Effector memory CD4-positive, alpha-beta T cell (primary cell): ENCODE measurements at regions not wholly inside any gene's neighbourhood (a gene's known extent, or its start where the extent isn't known, plus 50 kb on each side); places are given as distances from the start of the nearest gene placed in this dataset.
"Not testable (repeated sequence)": the region's sequence is repeated elsewhere in the genome, so short reads cannot be mapped to it uniquely, and the experiment has no call there.

Experiments
- DNase-seq, 3 donors: peaks; one replicate each; pipeline ENCODE4 v3.0.0-alpha.2; 2020
- H3K27ac ChIP-seq: 2 replicates; pipeline ENCODE4 v1.7.0; 2013; ENCODE audit warnings: mild to moderate bottlenecking, low read length, moderate library complexity; ENCODE audit not compliant: insufficient read depth, poor library complexity, severe bottlenecking
- H3K27me3 ChIP-seq: replicated peaks from 2 replicates; pipeline ENCODE4 v1.7.0; 2013; ENCODE audit warnings: mild to moderate bottlenecking, low read length; ENCODE audit not compliant: insufficient read depth, control insufficient read depth, poor library complexity, severe bottlenecking
- H3K36me3 ChIP-seq: 2 replicates; pipeline ENCODE4 v1.7.0; 2013; ENCODE audit warnings: mild to moderate bottlenecking, low read length, moderate library complexity; ENCODE audit not compliant: control insufficient read depth, insufficient read depth
- H3K4me1 ChIP-seq: 2 replicates; pipeline ENCODE4 v1.7.0; 2013; ENCODE audit warnings: low read length, mild to moderate bottlenecking; ENCODE audit not compliant: control insufficient read depth, insufficient read depth, poor library complexity, severe bottlenecking
- H3K4me3 ChIP-seq: 2 replicates; pipeline ENCODE4 v1.7.0; 2013; ENCODE audit warnings: low read length, low read depth, mild to moderate bottlenecking; ENCODE audit not compliant: insufficient read depth, poor library complexity, severe bottlenecking
- H3K9me3 ChIP-seq: 2 replicates; pipeline ENCODE4 v1.7.0; 2013; ENCODE audit warnings: mild to moderate bottlenecking, low read length, moderate library complexity; ENCODE audit not compliant: control insufficient read depth

DNA sequence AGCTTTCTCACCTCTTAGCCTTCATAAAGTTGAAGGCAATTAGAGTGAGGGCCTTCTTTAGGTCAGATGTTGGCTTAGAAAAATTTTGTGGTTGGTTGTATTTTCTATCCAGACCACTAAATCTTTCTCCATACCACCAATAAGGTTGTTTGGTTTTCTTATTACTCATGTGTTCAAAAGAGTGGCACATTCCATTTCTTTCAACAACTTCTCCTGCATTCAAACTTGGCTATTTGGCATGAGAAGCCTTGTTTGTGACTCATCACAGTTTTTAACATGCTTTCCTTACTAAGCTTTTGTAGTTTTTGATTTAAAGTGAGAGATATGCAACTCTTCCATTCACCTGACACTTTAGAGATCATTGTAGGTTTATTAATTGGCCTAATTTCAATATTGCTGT is 949.6 kb downstream of the TBC1D32 start:
- Histone ChIP-seq H3K4me3 (no peak overlapping the region), H3K36me3 (no peaks in the 10 kb centered on the region), H3K9me3 (no peaks in the 10 kb centered on the region), H3K27ac (no peak overlapping the region), H3K4me1 (no peaks in the 10 kb centered on the region), H3K27me3 (no peaks in the 10 kb centered on the region)
- DNase-seq: no peak

GRCh38 chr6:120383681-120384080 is 950.6 kb downstream of the TBC1D32 start:
- Histone ChIP-seq H3K27ac (no peak overlapping the region), H3K27me3 (no peaks in the 10 kb centered on the region)
- no peak for DNase-seq

GRCh38 chr6:120378582-120379220 is 955.6 kb downstream of the TBC1D32 start:
- no peak overlapping the region for H3K27ac ChIP-seq
- no peak overlapping the region for H3K4me3 ChIP-seq
- H3K4me1 ChIP-seq: no peaks in the 10 kb centered on the region
- no peaks in the 10 kb centered on the region for H3K9me3 ChIP-seq
- no peaks in the 10 kb centered on the region for H3K36me3 ChIP-seq
- H3K27me3 ChIP-seq: no peaks in the 10 kb centered on the region
- DNase-seq: no peak

More at GRCh38 chr6:120383681-120384080, 950.6 kb downstream of the TBC1D32 start:
- Histone ChIP-seq H3K9me3 (no peaks in the 10 kb centered on the region), H3K4me1 (no peaks in the 10 kb centered on the region), H3K36me3 (no peaks in the 10 kb centered on the region), H3K4me3 (no peak overlapping the region)

DNA sequence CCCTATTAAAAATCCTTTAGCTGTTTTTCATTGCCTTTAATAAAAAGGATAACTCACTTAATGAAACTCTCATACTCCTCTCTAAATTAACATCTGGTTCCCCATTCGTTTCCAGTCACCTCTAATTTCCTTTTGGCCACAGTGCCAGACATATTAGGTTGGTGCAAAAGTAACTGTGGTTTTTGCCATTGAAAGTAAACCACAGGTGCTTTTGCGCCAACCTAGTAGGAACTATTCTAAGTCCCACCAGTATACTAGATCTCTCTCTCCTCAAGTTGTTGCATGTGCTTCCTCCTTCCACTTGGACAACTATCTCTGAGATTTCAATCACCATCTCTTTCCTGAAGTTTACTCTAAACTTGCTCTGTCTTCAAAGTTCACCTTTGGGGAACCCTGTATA is 961.1 kb downstream of the TBC1D32 start:
- H3K4me3 ChIP-seq: no peak overlapping the region
- H3K36me3 ChIP-seq: no peaks in the 10 kb centered on the region
- H3K27me3 ChIP-seq: no peaks in the 10 kb centered on the region
- H3K4me1 ChIP-seq: no peaks in the 10 kb centered on the region
- no peak overlapping the region for H3K27ac ChIP-seq
- H3K9me3 ChIP-seq: no peaks in the 10 kb centered on the region
- no peak for DNase-seq

DNA sequence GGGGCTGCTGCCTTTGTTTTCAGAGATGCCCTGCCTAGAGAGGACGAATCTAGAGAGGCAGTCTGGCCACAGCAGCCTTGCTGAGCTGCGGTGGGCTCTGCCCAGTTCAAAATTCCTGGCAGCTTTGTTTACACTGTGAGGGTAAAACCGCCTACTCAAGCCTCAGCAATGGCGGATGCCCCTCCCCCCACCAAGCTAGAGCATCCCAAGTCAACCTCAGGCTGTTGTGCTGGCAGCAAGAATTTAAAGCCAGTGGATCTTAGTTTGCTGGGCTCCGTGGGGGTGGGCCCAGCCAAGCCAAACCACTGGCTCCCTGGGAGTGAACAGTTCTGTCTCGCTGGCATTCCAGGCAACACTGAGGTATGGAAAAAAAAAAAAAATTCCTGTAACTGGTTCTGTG is 970.9 kb downstream of the TBC1D32 start:
- H3K9me3 ChIP-seq: no peaks in the 10 kb centered on the region
- H3K27me3 ChIP-seq: no peaks in the 10 kb centered on the region
- H3K4me1 ChIP-seq: no peaks in the 10 kb centered on the region
- DNase-seq: no peak
- H3K27ac ChIP-seq: no peak overlapping the region
- H3K4me3 ChIP-seq: no peak overlapping the region
- H3K36me3 ChIP-seq: no peaks in the 10 kb centered on the region

GRCh38 chr6:120358535-120358934 is 975.7 kb downstream of the TBC1D32 start:
- not testable (repeated sequence) for H3K9me3 ChIP-seq, DNase-seq, H3K27ac ChIP-seq, H3K4me1 ChIP-seq, H3K36me3 ChIP-seq, H3K4me3 ChIP-seq, H3K27me3 ChIP-seq

DNA sequence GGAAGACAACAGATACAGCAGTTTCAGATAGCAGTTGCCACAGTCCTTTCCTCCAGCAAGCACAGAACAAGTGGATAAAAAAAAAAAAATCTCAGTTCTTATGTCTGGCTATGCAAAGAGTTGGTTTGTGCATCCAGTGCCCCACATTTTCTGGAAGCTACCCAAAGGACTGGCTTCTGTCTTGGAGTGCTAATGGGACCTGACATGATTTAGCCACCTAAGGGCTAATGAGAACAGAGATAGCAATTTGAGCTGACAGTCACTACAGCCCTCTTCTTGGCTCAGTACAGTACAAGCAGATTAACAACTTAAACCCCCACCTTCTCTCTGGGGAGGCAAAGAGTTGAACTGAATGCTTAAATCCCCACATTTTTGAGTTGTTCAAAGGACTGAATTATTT is 976.8 kb downstream of the TBC1D32 start:
- H3K27me3 ChIP-seq: no peaks in the 10 kb centered on the region
- no peaks in the 10 kb centered on the region for H3K9me3 ChIP-seq
- no peaks in the 10 kb centered on the region for H3K4me1 ChIP-seq
- H3K36me3 ChIP-seq: no peaks in the 10 kb centered on the region
- no peak overlapping the region for H3K27ac ChIP-seq
- no peak for DNase-seq
- no peak overlapping the region for H3K4me3 ChIP-seq

DNA sequence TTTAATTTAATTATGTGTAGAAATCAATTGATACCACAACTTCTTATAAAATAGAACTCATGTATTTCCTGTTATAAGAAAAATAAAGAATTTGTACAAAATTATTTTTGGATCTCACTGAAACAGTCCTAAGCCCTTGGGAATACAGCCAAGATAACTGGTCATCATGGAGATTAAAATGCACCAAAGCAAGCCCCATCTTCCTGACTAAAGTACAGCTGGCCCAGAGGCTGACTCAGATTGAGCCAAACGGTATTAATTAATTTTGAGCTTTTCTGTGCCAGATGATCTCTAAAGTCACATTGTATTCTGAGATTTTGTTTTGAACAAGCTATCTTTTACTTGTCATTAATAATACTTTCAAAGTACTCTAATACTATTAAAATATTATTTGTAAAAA is 978.5 kb downstream of the TBC1D32 start:
- H3K4me3 ChIP-seq: no peak overlapping the region
- H3K27me3 ChIP-seq: no peaks in the 10 kb centered on the region
- H3K4me1 ChIP-seq: no peaks in the 10 kb centered on the region
- H3K27ac ChIP-seq: no peak overlapping the region
- H3K9me3 ChIP-seq: no peaks in the 10 kb centered on the region
- no peaks in the 10 kb centered on the region for H3K36me3 ChIP-seq
- no peak for DNase-seq

GRCh38 chr6:120354452-120355098 is 979.7 kb downstream of the TBC1D32 start:
- H3K4me3 ChIP-seq: no peak overlapping the region

DNA sequence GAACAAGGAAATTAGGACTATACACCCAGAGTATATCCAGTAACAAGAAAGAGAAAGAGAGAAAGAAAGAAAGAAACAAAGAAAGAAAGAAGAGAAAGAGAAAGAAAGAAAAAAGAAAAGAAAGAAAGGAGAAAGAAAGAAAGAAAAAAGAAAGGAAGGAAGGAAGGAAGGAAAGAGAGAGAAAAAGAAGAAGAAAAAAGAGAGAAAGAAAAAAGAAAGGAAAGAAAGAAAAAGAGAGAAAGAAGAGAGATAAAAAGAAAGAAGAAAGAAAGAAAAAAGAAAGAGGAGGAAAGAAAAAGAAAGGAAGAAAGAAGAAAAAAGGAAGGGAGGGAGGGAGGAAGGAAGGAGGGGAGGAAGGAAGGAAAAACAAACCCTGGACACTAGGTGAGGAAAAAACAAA is 981.8 kb downstream of the TBC1D32 start:
- H3K4me1 ChIP-seq: no peaks in the 10 kb centered on the region
- H3K27ac ChIP-seq: no peak overlapping the region
- H3K27me3 ChIP-seq: no peaks in the 10 kb centered on the region
- DNase-seq: no peak
- no peaks in the 10 kb centered on the region for H3K36me3 ChIP-seq
- H3K4me3 ChIP-seq: no peak overlapping the region
- H3K9me3 ChIP-seq: no peaks in the 10 kb centered on the region

More at GRCh38 chr6:120354452-120355098, 979.7 kb downstream of the TBC1D32 start:
- Histone ChIP-seq H3K4me1 (no peaks in the 10 kb centered on the region), H3K9me3 (no peaks in the 10 kb centered on the region), H3K27ac (no peak overlapping the region), H3K27me3 (no peaks in the 10 kb centered on the region), H3K36me3 (no peaks in the 10 kb centered on the region)
- no peak for DNase-seq
